HG02852 (cell line): ENCODE measurements at regions not wholly inside any gene's neighbourhood (a gene's known extent, or its start where the extent isn't known, plus 50 kb on each side); places are given as distances from the start of the nearest gene placed in this dataset.

Experiments
- ATAC-seq: cut with Tn5 transposase; IDR thresholded peaks from one replicate; pipeline ENCODE4 v1.9.1; 2021; ENCODE audit warnings: mild to moderate bottlenecking, moderate library complexity; ENCODE audit not compliant: unreplicated experiment

GRCh38 chr1:222247081-222247480 lies 300.8 kb downstream of the HHIPL2 start:
- ATAC-seq, result no peak

- ATAC-seq, result no peak
Measured at GRCh38 chr1:222243902-222244301, 304.0 kb downstream of the HHIPL2 start.

GRCh38 chr1:222242492-222242891 lies 305.4 kb downstream of the HHIPL2 start:
- ATAC-seq, result no peak

- ATAC-seq, result no peak
Measured at GRCh38 chr1:222241410-222241809, 306.5 kb downstream of the HHIPL2 start.

GRCh38 chr1:222240536-222241181 lies 307.2 kb downstream of the HHIPL2 start:
- ATAC-seq, result no peak

GRCh38 chr1:222239130-222239529 lies 308.8 kb downstream of the HHIPL2 start:
- ATAC-seq, result no peak

- no peak for ATAC-seq
Measured at GRCh38 chr1:222234351-222234750, 313.6 kb downstream of the HHIPL2 start.

GRCh38 chr1:222233444-222234158 lies 314.3 kb downstream of the HHIPL2 start:
- no peak for ATAC-seq

- ATAC-seq, result no peak
Measured at GRCh38 chr1:222232842-222233241, 315.1 kb downstream of the HHIPL2 start.

GRCh38 chr1:222229672-222230312 lies 318.1 kb downstream of the HHIPL2 start:
- ATAC-seq, result no peak

- ATAC-seq, result no peak
Measured at GRCh38 chr1:222225316-222225691, 322.6 kb downstream of the HHIPL2 start.

GRCh38 chr1:222224636-222225315 lies 323.1 kb downstream of the HHIPL2 start:
- ATAC-seq, result no peak

GRCh38 chr1:222224156-222224555 lies 323.7 kb downstream of the HHIPL2 start:
- ATAC-seq, result no peak

GRCh38 chr1:222223010-222223409 lies 324.9 kb downstream of the HHIPL2 start:
- ATAC-seq, result no peak

GRCh38 chr1:222216255-222216754 lies 331.6 kb downstream of the HHIPL2 start:
- ATAC-seq, result no peak

- no peak for ATAC-seq
Measured at GRCh38 chr1:222210776-222211175, 337.1 kb downstream of the HHIPL2 start.

- no peak for ATAC-seq
Measured at GRCh38 chr1:222204475-222204874, 343.4 kb downstream of the HHIPL2 start.

GRCh38 chr1:222202831-222203230 lies 345.1 kb downstream of the HHIPL2 start:
- no peak for ATAC-seq

GRCh38 chr1:222196736-222197135 lies 351.2 kb downstream of the HHIPL2 start:
- ATAC-seq, result no peak

- no peak for ATAC-seq
Measured at GRCh38 chr1:222196288-222196687, 351.6 kb downstream of the HHIPL2 start.

- ATAC-seq, result no peak
Measured at GRCh38 chr1:222195857-222196256, 352.0 kb downstream of the HHIPL2 start.
